ENCODE measurements at regions not wholly inside any gene's neighbourhood (a gene's known extent, or its start where the extent isn't known, plus 50 kb on each side); places are given as distances from the start of the nearest gene placed in this dataset.

GRCh38 chr14:26932606-26933005 is 334.8 kb upstream of the NOVA1 start:
- DNase-seq, result no peak

- no peak for DNase-seq
These were observed 335.6 kb upstream of the NOVA1 start for GRCh38 chr14:26933431-26933830.

- no peak for DNase-seq
These were observed 336.3 kb upstream of the NOVA1 start for GRCh38 chr14:26934151-26934550.

- DNase-seq, result no peak
These were observed 337.9 kb upstream of the NOVA1 start for GRCh38 chr14:26935733-26936132.

- no peak for DNase-seq
These were observed 340.2 kb upstream of the NOVA1 start for GRCh38 chr14:26938054-26938453.

GRCh38 chr14:26939755-26940154 is 341.9 kb upstream of the NOVA1 start:
- DNase-seq, result no peak

- DNase-seq, result no peak
These were observed 343.7 kb upstream of the NOVA1 start for GRCh38 chr14:26941521-26941920.

- no peak for DNase-seq
These were observed 349.4 kb upstream of the NOVA1 start for GRCh38 chr14:26947265-26947664.

- no peak for DNase-seq
These were observed 361.6 kb upstream of the NOVA1 start for GRCh38 chr14:26959437-26959836.

GRCh38 chr14:26959972-26960660 is 362.3 kb upstream of the NOVA1 start:
- DNase-seq, result no peak

- no peak for DNase-seq
These were observed 365.9 kb upstream of the NOVA1 start for GRCh38 chr14:26963711-26964110.

GRCh38 chr14:26965490-26965889 is 367.7 kb upstream of the NOVA1 start:
- DNase-seq, result no peak

GRCh38 chr14:26966908-26967307 is 369.1 kb upstream of the NOVA1 start:
- no peak for DNase-seq

GRCh38 chr14:26974965-26975364 is 377.1 kb upstream of the NOVA1 start:
- no peak for DNase-seq

GRCh38 chr14:26982071-26982470 is 384.2 kb upstream of the NOVA1 start:
- DNase-seq, result no peak

- DNase-seq, result peak; percentile 10
These were observed 386.7 kb upstream of the NOVA1 start for GRCh38 chr14:26984311-26985177.

GRCh38 chr14:26987744-26988363 is 390.0 kb upstream of the NOVA1 start:
- DNase-seq, result no peak

GRCh38 chr14:26990946-26991345 is 393.1 kb upstream of the NOVA1 start:
- DNase-seq, result no peak

GRCh38 chr14:26992403-26993115 is 394.7 kb upstream of the NOVA1 start:
- no peak for DNase-seq

GRCh38 chr14:26993556-26993955 is 395.7 kb upstream of the NOVA1 start:
- DNase-seq, result no peak

- no peak for DNase-seq
These were observed 397.5 kb upstream of the NOVA1 start for GRCh38 chr14:26995301-26995700.

GRCh38 chr14:26996246-26996645 is 398.4 kb upstream of the NOVA1 start:
- DNase-seq, result no peak

- no peak for DNase-seq
These were observed 404.3 kb upstream of the NOVA1 start for GRCh38 chr14:27002179-27002578.

Measured in KG1 (cell line).